HCT116 (cell line): ENCODE measurements at regions not wholly inside any gene's neighbourhood (a gene's known extent, or its start where the extent isn't known, plus 50 kb on each side); places are given as distances from the start of the nearest gene placed in this dataset.
"Not testable (repeated sequence)": the region's sequence is repeated elsewhere in the genome, so short reads cannot be mapped to it uniquely, and the experiment has no call there.

Experiments used
- ATF3 ChIP-seq: IDR thresholded peaks from 2 replicates; pipeline ENCODE4 v1.6.1; 2012
- CTCF ChIP-seq, 3 experiments: fragments of 200-600 bp in 1 of 3; sonication (generic) in 1 of 3; IDR thresholded peaks in 2 of 3; conservative IDR thresholded peaks in 1 of 3; 2 replicates each; pipeline ENCODE4 v1.5.1; 2012 to 2017; ENCODE audit warnings: low read depth in 2 of 3, low read length in 2 of 3, antibody characterized with exemption in 1 of 3, borderline replicate concordance in 1 of 3, control low read depth in 1 of 3, mild to moderate bottlenecking in 1 of 3, mixed read lengths in 1 of 3, mixed run types in 1 of 3, moderate library complexity in 1 of 3; ENCODE audit not compliant: insufficient read depth in 1 of 3
- MAX ChIP-seq: IDR thresholded peaks from 2 replicates; pipeline ENCODE4 v1.6.1; 2012
- POLR2A ChIP-seq: IDR thresholded peaks from 2 replicates; pipeline ENCODE4 v1.7.0; 2011; ENCODE audit warnings: borderline replicate concordance; ENCODE audit not compliant: insufficient read depth, insufficient read length; ENCODE audit errors: extremely low read depth
- POLR2AphosphoS5 ChIP-seq: IDR thresholded peaks from 2 replicates; pipeline ENCODE4 v1.6.1; 2011; ENCODE audit warnings: mild to moderate bottlenecking, low read depth, low read length, moderate library complexity
- REST ChIP-seq: IDR thresholded peaks from 2 replicates; pipeline ENCODE4 v1.6.1; 2012; ENCODE audit warnings: low read depth
- ZFX ChIP-seq: fragments of 450-650 bp; IDR thresholded peaks from 2 replicates; pipeline ENCODE4 v1.6.1; 2017
- ZNF274 ChIP-seq: fragments of 200-500 bp; sonication (Bioruptor generic); IDR thresholded peaks from 2 replicates; pipeline ENCODE4 v1.6.1; 2014; ENCODE audit warnings: mild to moderate bottlenecking, low read depth, low read length, inconsistent platforms

GRCh38 chr21:7941432-7941831 is 2580.0 kb upstream of the TPTE start:
- TF ChIP-seq CTCF (IDR thresholded peaks at IDR 0.05 in 2 of 3, conservative IDR thresholded peaks at IDR 0.05 in 1 of 3; ENCODE audit: borderline replicate concordance in 1 of 3, insufficient read depth in 1 of 3, low read depth in 2 of 3, low read length in 2 of 3); REST; ZNF274; POLR2AphosphoS5; ATF3; ZFX; POLR2A; MAX: not testable (repeated sequence)
